ENCODE measurements at regions not wholly inside any gene's neighbourhood (a gene's known extent, or its start where the extent isn't known, plus 50 kb on each side); places are given as distances from the start of the nearest gene placed in this dataset.

GRCh38 chr18:39500306-39500705, 1934.7 kb upstream of the CELF4 start:
- in situ Hi-C loops (cut with MboI; ENCODE audit: low pct_unique_long_range_greater_than_20kb, low sequenced_read_pairs, unreplicated experiment) = no loop called here
- no peak for TF ChIP-seq CTCF (IDR thresholded peaks at IDR 0.05; ENCODE audit: extremely low read depth, insufficient read depth, missing control alignments)

GRCh38 chr18:39497821-39498220, 1932.2 kb upstream of the CELF4 start:
- TF ChIP-seq CTCF (IDR thresholded peaks at IDR 0.05; ENCODE audit: extremely low read depth, insufficient read depth, missing control alignments) = no peak
- DNase-seq (ENCODE audit: low spot score) = no peak
- in situ Hi-C loops (cut with MboI; ENCODE audit: low pct_unique_long_range_greater_than_20kb, low sequenced_read_pairs, unreplicated experiment) = no loop called here

More at GRCh38 chr18:39500306-39500705, 1934.7 kb upstream of the CELF4 start:
- DNase-seq (ENCODE audit: low spot score) = no peak

GRCh38 chr18:39496986-39497385, 1931.4 kb upstream of the CELF4 start:
- in situ Hi-C loops (cut with MboI; ENCODE audit: low pct_unique_long_range_greater_than_20kb, low sequenced_read_pairs, unreplicated experiment) = no loop called here
- DNase-seq (ENCODE audit: low spot score) = no peak
- TF ChIP-seq CTCF (IDR thresholded peaks at IDR 0.05; ENCODE audit: extremely low read depth, insufficient read depth, missing control alignments) = no peak

- no peak for DNase-seq (ENCODE audit: low spot score)
- in situ Hi-C loops (cut with MboI; ENCODE audit: low pct_unique_long_range_greater_than_20kb, low sequenced_read_pairs, unreplicated experiment) = no loop called here
- TF ChIP-seq CTCF (IDR thresholded peaks at IDR 0.05; ENCODE audit: extremely low read depth, insufficient read depth, missing control alignments) = no peak
Observed at GRCh38 chr18:39494211-39494896, 1928.8 kb upstream of the CELF4 start.

- no peak for TF ChIP-seq CTCF (IDR thresholded peaks at IDR 0.05; ENCODE audit: extremely low read depth, insufficient read depth, missing control alignments)
- no peak for DNase-seq (ENCODE audit: low spot score)
- in situ Hi-C loops (cut with MboI; ENCODE audit: low pct_unique_long_range_greater_than_20kb, low sequenced_read_pairs, unreplicated experiment) = no loop called here
Observed at GRCh38 chr18:39491408-39491807, 1925.8 kb upstream of the CELF4 start.

- in situ Hi-C loops (cut with MboI; ENCODE audit: low pct_unique_long_range_greater_than_20kb, low sequenced_read_pairs, unreplicated experiment) = no loop called here
- no peak for DNase-seq (ENCODE audit: low spot score)
- no peak for TF ChIP-seq CTCF (IDR thresholded peaks at IDR 0.05; ENCODE audit: extremely low read depth, insufficient read depth, missing control alignments)
Observed at GRCh38 chr18:39489431-39489830, 1923.8 kb upstream of the CELF4 start.
